ENCODE measurements at regions not wholly inside any gene's neighbourhood (a gene's known extent, or its start where the extent isn't known, plus 50 kb on each side); places are given as distances from the start of the nearest gene placed in this dataset.

DNA sequence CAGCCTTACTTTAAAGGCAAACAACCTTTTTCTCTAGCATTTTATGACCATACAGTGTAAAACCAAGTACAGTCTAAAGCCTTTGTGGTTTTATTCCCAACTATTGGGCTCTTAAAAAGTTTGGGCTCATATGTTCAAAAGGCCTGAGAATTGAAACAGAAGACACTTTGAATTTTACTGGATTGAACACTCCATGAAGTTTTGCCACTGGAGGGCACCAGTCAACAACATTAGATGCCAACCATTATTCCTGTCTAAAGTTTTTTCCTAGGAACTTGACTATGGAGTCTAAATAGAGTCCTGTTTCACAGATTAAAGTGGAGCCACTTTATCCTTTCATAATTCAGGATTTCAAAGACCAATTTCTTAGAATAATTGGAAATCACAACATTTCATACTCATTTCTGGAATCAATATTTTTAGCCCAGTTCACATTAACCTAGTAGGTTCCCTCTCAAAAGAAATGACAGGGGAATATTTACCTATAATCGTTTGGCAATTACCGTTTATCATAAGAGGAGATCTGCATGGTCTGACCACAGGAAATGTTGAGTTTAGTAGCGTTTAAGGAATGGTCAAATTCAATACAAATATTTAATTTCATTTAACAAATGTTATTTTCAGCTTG, 244.1 kb upstream of the PDZRN3 start:
- Histone ChIP-seq H3K9me3 (ENCODE audit: control insufficient read depth in 4 of 4, insufficient read depth in 3 of 4, low read length in 3 of 4) (peaks cover 0 to 2% (median 0%) of the 10 kb centered on the region in 4 donors), H3K4me1 (ENCODE audit: control insufficient read depth in 5 of 5, insufficient read depth in 5 of 5, low read length in 5 of 5) (no peaks in the 10 kb centered on the region), H3K4me3 (no peak overlapping the region), H3K27me3 (ENCODE audit: control insufficient read depth in 3 of 3, insufficient read depth in 3 of 3, low read length in 2 of 3) (no peaks in the 10 kb centered on the region), H3K27ac (ENCODE audit: low read depth in 1 of 2, low read length in 1 of 2) (no peak overlapping the region), H3K9ac (ENCODE audit: insufficient read depth in 1 of 2, low read length in 2 of 2) (no peak overlapping the region), H3K36me3 (ENCODE audit: control insufficient read depth in 4 of 4, insufficient read depth in 4 of 4, low read length in 4 of 4) (no peaks in the 10 kb centered on the region)
- WGBS, 2 donors = 48 to 66% methylated on average over 3 of the region's 3 CpGs
- ATAC-seq (ENCODE audit: insufficient read depth, low FRiP score) (no peak), DNase-seq (peak; percentile 73 to 88 (median 87))
- TF ChIP-seq, protein P1, sequence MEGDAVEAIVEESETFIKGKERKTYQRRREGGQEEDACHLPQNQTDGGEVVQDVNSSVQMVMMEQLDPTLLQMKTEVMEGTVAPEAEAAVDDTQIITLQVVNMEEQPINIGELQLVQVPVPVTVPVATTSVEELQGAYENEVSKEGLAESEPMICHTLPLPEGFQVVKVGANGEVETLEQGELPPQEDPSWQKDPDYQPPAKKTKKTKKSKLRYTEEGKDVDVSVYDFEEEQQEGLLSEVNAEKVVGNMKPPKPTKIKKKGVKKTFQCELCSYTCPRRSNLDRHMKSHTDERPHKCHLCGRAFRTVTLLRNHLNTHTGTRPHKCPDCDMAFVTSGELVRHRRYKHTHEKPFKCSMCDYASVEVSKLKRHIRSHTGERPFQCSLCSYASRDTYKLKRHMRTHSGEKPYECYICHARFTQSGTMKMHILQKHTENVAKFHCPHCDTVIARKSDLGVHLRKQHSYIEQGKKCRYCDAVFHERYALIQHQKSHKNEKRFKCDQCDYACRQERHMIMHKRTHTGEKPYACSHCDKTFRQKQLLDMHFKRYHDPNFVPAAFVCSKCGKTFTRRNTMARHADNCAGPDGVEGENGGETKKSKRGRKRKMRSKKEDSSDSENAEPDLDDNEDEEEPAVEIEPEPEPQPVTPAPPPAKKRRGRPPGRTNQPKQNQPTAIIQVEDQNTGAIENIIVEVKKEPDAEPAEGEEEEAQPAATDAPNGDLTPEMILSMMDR (IDR thresholded peaks at IDR 0.05; ENCODE audit: control extremely low read depth, extremely low read depth) = peak; percentile 1

DNA sequence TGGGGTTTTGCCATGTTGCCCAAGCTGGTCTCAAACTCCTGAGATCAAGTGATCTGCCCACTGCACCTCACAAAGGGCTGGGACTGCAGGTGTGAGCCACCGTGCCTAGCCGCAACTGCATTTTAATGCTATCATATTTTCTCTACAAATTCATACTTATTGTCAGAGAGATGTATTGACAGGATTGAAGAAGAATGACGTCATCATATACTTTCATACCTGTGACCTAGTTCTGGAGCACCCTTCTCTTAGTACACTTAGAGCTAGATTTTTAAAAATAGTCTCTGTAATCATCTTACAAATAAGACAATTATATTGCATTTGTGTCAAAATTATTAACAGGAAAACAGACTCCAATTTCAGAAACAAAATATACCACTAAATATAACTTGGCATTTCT, 242.8 kb upstream of the PDZRN3 start:
- no peak for DNase-seq

DNA sequence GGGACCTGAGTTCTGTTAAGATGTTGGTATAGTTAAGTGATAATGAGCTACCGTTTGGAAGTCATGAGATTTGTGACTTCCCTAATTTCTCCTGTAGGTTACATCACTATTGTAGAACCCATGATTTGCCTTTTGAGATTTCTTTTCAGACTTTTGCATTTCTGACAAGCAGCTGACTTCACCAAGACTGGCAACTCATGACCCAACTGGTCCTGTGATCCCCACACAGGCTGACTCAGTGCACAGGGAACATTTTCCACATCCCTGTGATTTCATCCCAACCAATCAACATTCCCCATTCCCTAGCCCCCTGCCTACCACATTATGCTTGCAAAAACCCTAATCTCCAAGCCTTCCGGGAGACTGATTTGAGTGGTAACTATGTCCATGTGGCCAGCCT, 242.1 kb upstream of the PDZRN3 start:
- TF ChIP-seq, protein P1 (IDR thresholded peaks at IDR 0.05; ENCODE audit: control extremely low read depth, extremely low read depth) = no peak
- DNase-seq (no peak), ATAC-seq (ENCODE audit: insufficient read depth, low FRiP score) (no peak)
- H3K27ac ChIP-seq (ENCODE audit: low read depth in 1 of 2, low read length in 1 of 2) = no peak overlapping the region
- no peak overlapping the region for H3K9ac ChIP-seq (ENCODE audit: insufficient read depth in 1 of 2, low read length in 2 of 2)
- no peaks in the 10 kb centered on the region for H3K4me1 ChIP-seq (ENCODE audit: control insufficient read depth in 5 of 5, insufficient read depth in 5 of 5, low read length in 5 of 5)
- H3K27me3 ChIP-seq (ENCODE audit: control insufficient read depth in 3 of 3, insufficient read depth in 3 of 3, low read length in 2 of 3) = no peaks in the 10 kb centered on the region
- WGBS, 2 donors = 68 to 70% methylated on average over 2 of the region's 2 CpGs
- H3K4me3 ChIP-seq = no peak overlapping the region
- H3K36me3 ChIP-seq (ENCODE audit: control insufficient read depth in 4 of 4, insufficient read depth in 4 of 4, low read length in 4 of 4) = no peaks in the 10 kb centered on the region
- H3K9me3 ChIP-seq (ENCODE audit: control insufficient read depth in 4 of 4, insufficient read depth in 3 of 4, low read length in 3 of 4) = peaks cover 0 to 2% (median under 1%) of the 10 kb centered on the region in 4 donors

More for the DNA sequence above, 242.8 kb upstream of the PDZRN3 start:
- H3K4me3 ChIP-seq = no peak overlapping the region
- H3K9ac ChIP-seq (ENCODE audit: insufficient read depth in 1 of 2, low read length in 2 of 2) = no peak overlapping the region
- 84 to 90% methylated on average over 3 of the region's 3 CpGs for WGBS, 2 donors
- TF ChIP-seq, protein P1 (IDR thresholded peaks at IDR 0.05; ENCODE audit: control extremely low read depth, extremely low read depth) = no peak
- H3K36me3 ChIP-seq (ENCODE audit: control insufficient read depth in 4 of 4, insufficient read depth in 4 of 4, low read length in 4 of 4) = no peaks in the 10 kb centered on the region
- no peaks in the 10 kb centered on the region for H3K4me1 ChIP-seq (ENCODE audit: control insufficient read depth in 5 of 5, insufficient read depth in 5 of 5, low read length in 5 of 5)
- H3K27ac ChIP-seq (ENCODE audit: low read depth in 1 of 2, low read length in 1 of 2) = no peak overlapping the region
- H3K9me3 ChIP-seq (ENCODE audit: control insufficient read depth in 4 of 4, insufficient read depth in 3 of 4, low read length in 3 of 4) = peaks cover 0 to 2% (median under 1%) of the 10 kb centered on the region in 4 donors
- H3K27me3 ChIP-seq (ENCODE audit: control insufficient read depth in 3 of 3, insufficient read depth in 3 of 3, low read length in 2 of 3) = no peaks in the 10 kb centered on the region
- ATAC-seq (ENCODE audit: insufficient read depth, low FRiP score) = no peak

Measured in lung (tissue), 11 donors.